ENCODE measurements at regions not wholly inside any gene's neighbourhood (a gene's known extent, or its start where the extent isn't known, plus 50 kb on each side); places are given as distances from the start of the nearest gene placed in this dataset.
A peak's percentile ranks its signal among the peaks of the same experiment; 100 is the strongest.

DNA sequence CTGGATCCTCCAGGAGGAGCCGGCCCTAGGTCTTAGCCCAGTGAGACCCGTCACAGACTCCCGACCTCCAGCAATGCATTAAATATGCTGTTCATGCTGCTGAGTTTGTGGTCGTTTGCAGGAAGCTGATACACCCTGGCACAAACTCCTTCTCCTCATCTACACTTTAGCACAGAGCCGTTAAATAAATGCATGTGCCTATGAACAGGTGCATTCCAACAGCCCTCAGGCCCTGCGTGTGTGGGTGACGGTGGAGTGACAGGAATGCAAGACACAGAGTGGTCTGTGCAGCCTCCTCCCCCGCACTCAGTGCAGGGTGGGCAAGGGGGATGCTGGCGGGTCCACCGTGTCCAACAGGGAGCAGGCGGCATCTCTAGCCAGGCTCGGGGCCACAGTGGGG lies 106.6 kb upstream of the TMPRSS2 start:
- DNase-seq = no peak
- Histone ChIP-seq H3K4me1 (ENCODE audit: control insufficient read depth, insufficient read depth, low read length) (no peaks in the 10 kb centered on the region), H3K36me3 (ENCODE audit: control insufficient read depth, insufficient read depth, low read length) (no peaks in the 10 kb centered on the region), H3K27me3 (ENCODE audit: control insufficient read depth, insufficient read depth, low read length) (peaks cover 5% of the 10 kb centered on the region), H3K4me3 (ENCODE audit: low read length) (no peak overlapping the region), H3K27ac (ENCODE audit: low read length) (no peak overlapping the region), H3K9me3 (ENCODE audit: control insufficient read depth, insufficient read depth, low read length) (no peaks in the 10 kb centered on the region)
- H3K4me1 Mint-ChIP-seq = no peaks in the 10 kb centered on the region
- no peak overlapping the region for H3K27ac Mint-ChIP-seq
- intact Hi-C loops (cut with micrococcal nuclease) = loop anchor here (10.0 kb wide), 1 partner anchor 500 kb away; no protein-coding TSS in a partner anchor
- no peaks in the 10 kb centered on the region for H3K36me3 Mint-ChIP-seq
- WGBS (ENCODE audit: insufficient coverage) = 81% methylated on average over 12 of the region's 12 CpGs
- TF ChIP-seq, protein P1, sequence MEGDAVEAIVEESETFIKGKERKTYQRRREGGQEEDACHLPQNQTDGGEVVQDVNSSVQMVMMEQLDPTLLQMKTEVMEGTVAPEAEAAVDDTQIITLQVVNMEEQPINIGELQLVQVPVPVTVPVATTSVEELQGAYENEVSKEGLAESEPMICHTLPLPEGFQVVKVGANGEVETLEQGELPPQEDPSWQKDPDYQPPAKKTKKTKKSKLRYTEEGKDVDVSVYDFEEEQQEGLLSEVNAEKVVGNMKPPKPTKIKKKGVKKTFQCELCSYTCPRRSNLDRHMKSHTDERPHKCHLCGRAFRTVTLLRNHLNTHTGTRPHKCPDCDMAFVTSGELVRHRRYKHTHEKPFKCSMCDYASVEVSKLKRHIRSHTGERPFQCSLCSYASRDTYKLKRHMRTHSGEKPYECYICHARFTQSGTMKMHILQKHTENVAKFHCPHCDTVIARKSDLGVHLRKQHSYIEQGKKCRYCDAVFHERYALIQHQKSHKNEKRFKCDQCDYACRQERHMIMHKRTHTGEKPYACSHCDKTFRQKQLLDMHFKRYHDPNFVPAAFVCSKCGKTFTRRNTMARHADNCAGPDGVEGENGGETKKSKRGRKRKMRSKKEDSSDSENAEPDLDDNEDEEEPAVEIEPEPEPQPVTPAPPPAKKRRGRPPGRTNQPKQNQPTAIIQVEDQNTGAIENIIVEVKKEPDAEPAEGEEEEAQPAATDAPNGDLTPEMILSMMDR (IDR thresholded peaks at IDR 0.05) = no peak
- no peaks in the 10 kb centered on the region for H3K9me3 Mint-ChIP-seq
- no peak for ATAC-seq
- peaks cover 7 to 25% of the 10 kb centered on the region in 2 donors for H3K27me3 Mint-ChIP-seq (ENCODE audit: low read depth in 2 of 2)
- no peak overlapping the region for H3K4me3 Mint-ChIP-seq

DNA sequence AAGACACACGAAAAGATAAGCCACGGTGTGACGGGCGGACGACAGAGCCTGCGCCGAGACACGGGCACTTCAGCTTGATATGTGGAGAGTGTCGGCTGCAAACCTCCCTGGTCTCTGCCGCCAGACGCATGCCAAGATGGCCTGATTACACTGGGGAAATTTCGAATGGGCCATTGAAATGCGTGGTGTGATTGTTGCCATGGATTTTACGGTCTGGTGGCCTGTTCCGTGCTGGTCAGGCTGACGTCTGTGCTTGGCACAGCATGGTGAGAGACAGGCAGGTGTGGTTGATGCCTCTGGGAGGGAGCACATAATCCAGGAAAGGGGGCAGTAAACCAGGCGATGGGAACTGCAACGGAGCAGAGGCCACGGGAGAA lies 105.6 kb upstream of the TMPRSS2 start:
- intact Hi-C loops (cut with micrococcal nuclease) = loop anchor here (10.0 kb wide), 1 partner anchor 501 kb away; no protein-coding TSS in a partner anchor
- TF ChIP-seq, protein P1 (IDR thresholded peaks at IDR 0.05) = no peak
- no peak for DNase-seq
- peaks cover 6 to 30% of the 10 kb centered on the region in 2 donors for H3K27me3 Mint-ChIP-seq (ENCODE audit: low read depth in 2 of 2)
- peaks cover 5% of the 10 kb centered on the region for H3K27me3 ChIP-seq (ENCODE audit: control insufficient read depth, insufficient read depth, low read length)
- H3K4me3 Mint-ChIP-seq = no peak overlapping the region
- H3K9me3 ChIP-seq (ENCODE audit: control insufficient read depth, insufficient read depth, low read length) = no peaks in the 10 kb centered on the region
- H3K4me1 ChIP-seq (ENCODE audit: control insufficient read depth, insufficient read depth, low read length) = no peaks in the 10 kb centered on the region
- no peak for ATAC-seq
- H3K27ac Mint-ChIP-seq = no peak overlapping the region
- H3K4me1 Mint-ChIP-seq = no peaks in the 10 kb centered on the region
- 92% methylated on average over 19 of the region's 19 CpGs for WGBS (ENCODE audit: insufficient coverage)
- no peaks in the 10 kb centered on the region for H3K36me3 Mint-ChIP-seq
- no peak overlapping the region for H3K4me3 ChIP-seq (ENCODE audit: low read length)
- no peaks in the 10 kb centered on the region for H3K9me3 Mint-ChIP-seq
- H3K27ac ChIP-seq (ENCODE audit: low read length) = no peak overlapping the region
- no peaks in the 10 kb centered on the region for H3K36me3 ChIP-seq (ENCODE audit: control insufficient read depth, insufficient read depth, low read length)

DNA sequence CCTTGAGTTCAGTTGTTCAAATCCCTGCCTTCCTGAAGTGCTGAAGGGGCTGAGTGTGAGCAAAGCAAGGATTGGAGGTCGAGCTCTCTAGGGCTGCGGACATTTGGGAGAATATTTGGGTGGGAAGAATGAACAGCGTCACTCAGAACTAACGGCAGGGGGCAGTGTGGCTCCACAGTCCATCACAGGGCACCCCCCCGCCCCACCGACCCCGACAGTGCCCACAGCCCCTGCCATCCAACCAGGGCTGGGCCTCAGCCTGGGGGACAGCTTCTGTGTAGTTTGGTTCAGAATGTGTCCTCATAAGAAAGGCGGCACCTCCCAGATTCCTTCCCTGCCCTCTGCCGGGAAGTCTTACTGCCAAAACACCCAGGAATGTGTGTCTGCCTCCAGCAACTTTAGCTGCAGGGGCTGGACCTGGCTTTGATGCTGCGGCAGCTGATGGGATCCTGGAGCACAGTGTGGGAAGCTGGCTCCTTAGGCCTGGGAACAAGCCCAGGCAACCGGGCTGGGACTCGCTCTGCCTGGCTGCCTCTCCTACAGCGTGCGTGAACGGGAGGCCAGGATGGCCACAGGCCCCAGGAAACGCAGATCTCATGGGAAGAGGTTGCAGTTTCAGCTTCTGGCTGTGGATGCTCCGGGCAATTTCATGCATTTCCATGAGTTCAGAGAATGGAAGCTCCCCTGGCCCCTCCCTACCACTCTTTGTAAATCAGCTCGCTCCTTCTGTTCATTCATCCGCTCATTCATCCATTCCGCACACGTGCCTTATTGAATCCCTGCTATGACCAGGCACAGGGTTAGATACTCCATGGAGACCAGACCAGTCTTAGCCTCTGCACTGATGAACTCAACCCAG lies 104.9 kb upstream of the TMPRSS2 start:
- Mint-ChIP-seq H3K36me3 (no peaks in the 10 kb centered on the region), H3K4me1 (no peaks in the 10 kb centered on the region), H3K27ac (no peak overlapping the region), H3K27me3 (ENCODE audit: low read depth in 2 of 2) (peaks cover 6 to 36% of the 10 kb centered on the region in 2 donors), H3K9me3 (no peaks in the 10 kb centered on the region), H3K4me3 (no peak overlapping the region)
- no peaks in the 10 kb centered on the region for H3K4me1 ChIP-seq (ENCODE audit: control insufficient read depth, insufficient read depth, low read length)
- no peaks in the 10 kb centered on the region for H3K9me3 ChIP-seq (ENCODE audit: control insufficient read depth, insufficient read depth, low read length)
- no peak overlapping the region for H3K27ac ChIP-seq (ENCODE audit: low read length)
- WGBS (ENCODE audit: insufficient coverage) = 70% methylated on average over 18 of the region's 21 CpGs
- H3K4me3 ChIP-seq (ENCODE audit: low read length) = no peak overlapping the region
- H3K27me3 ChIP-seq (ENCODE audit: control insufficient read depth, insufficient read depth, low read length) = peaks cover 5% of the 10 kb centered on the region
- TF ChIP-seq, protein P1 (IDR thresholded peaks at IDR 0.05) = no peak
- no peaks in the 10 kb centered on the region for H3K36me3 ChIP-seq (ENCODE audit: control insufficient read depth, insufficient read depth, low read length)
- intact Hi-C loops (cut with micrococcal nuclease) = loop anchor here (10.0 kb wide), 1 partner anchor 502 kb away; no protein-coding TSS in a partner anchor
- DNase-seq = peak in 1 of 2 donors; percentile 22
- ATAC-seq = peak in 1 of 3 donors; percentile 29
